ENCODE measurements at regions not wholly inside any gene's neighbourhood (a gene's known extent, or its start where the extent isn't known, plus 50 kb on each side); places are given as distances from the start of the nearest gene placed in this dataset.
"Not testable (repeated sequence)": the region's sequence is repeated elsewhere in the genome, so short reads cannot be mapped to it uniquely, and the experiment has no call there.

- peak; percentile 24 for DNase-seq (ENCODE audit: low read depth, low spot score)
These were observed 129.2 kb downstream of the TBX18 start for GRCh38 chr6:84635081-84635761.

GRCh38 chr6:84633771-84634170 is 130.6 kb downstream of the TBX18 start:
- DNase-seq (ENCODE audit: low read depth, low spot score), result no peak

DNA sequence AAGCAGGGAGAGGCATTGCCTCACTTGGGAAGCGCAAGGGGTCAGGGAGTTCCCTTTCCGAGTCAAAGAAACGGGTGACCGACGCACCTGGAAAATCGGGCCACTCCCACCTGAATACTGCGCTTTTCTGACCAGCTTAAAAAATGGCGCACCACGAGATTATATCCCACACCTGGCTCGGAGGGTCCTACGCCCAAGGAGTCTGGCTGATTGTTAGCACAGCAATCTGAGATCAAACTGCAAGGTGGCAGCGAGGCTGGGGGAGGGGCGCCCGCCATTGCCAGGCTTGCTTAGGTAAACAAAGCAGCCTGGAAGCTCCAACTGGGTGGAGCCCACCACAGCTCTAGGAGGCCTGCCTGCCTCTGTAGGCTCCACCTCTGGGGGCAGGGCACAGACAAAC is 137.9 kb downstream of the TBX18 start:
- peak; percentile 72 for DNase-seq (ENCODE audit: low read depth, low spot score)

DNA sequence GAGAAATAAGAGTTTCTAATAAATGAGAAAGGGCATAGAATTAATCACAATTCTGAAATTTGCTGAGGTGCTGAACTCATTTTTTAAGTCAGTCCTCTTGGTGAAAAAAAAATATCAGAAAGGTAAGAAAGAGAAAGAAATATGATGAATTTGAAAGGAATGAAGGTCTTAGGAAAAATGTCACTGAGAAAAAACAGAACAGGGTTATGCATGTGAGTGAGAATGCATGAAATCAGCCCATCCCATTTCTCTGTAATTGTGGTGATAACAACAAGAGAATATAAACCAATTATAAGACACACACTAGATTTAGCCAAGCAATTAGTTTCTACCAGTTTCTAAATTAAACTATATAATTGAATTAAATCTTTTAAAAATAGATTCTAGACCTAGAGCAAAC is 138.9 kb downstream of the TBX18 start:
- DNase-seq (ENCODE audit: low read depth, low spot score), result no peak

- DNase-seq (ENCODE audit: low read depth, low spot score), result no peak
These were observed 140.3 kb downstream of the TBX18 start for GRCh38 chr6:84623956-84624680.

DNA sequence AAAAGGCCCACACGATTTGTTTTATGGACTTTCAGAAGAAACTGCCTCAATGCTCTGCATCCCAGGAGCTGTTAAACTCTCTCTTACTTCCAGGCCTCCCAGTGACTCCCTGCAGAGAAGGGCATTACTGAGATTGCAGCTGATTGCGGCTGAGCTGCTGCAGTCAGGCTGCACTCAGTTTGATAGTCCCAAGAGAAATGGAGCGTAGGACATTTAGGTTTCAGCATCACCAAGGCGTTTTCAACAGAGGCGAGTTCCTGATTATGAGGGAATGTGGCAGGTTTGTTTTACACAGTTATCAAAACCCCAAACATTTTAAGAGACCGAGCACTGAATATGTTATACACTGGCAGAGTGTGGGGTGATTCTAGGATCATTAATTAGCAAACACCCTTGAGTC is 145.6 kb downstream of the TBX18 start:
- DNase-seq (ENCODE audit: low read depth, low spot score), result peak; percentile 36

GRCh38 chr6:84618046-84618752 is 146.2 kb downstream of the TBX18 start:
- no peak for DNase-seq (ENCODE audit: low read depth, low spot score)

DNA sequence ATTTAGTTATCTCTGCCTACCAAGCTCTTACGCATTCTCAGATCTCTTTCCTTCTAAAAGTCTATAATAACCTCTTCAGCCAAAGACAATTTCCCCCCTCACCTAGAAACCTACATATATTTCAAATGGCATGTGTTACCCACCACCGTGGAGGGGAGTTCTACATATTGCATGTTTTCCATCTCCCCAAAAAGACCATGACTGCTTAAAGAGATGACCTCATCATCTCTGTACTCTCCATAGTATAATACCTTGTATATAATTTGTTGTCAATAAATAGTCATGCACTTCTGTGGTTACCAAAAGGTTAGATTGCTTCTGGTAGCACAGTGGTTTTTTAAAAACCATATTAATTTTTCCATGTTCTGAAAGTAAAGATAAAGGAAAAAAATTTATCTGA is 148.4 kb downstream of the TBX18 start:
- no peak for DNase-seq (ENCODE audit: low read depth, low spot score)

- no peak for DNase-seq (ENCODE audit: low read depth, low spot score)
These were observed 149.1 kb downstream of the TBX18 start for GRCh38 chr6:84615113-84615850.

GRCh38 chr6:84606860-84607259 is 157.5 kb downstream of the TBX18 start:
- no peak for DNase-seq (ENCODE audit: low read depth, low spot score)

- no peak for DNase-seq (ENCODE audit: low read depth, low spot score)
These were observed 159.1 kb downstream of the TBX18 start for GRCh38 chr6:84605298-84605697.

DNA sequence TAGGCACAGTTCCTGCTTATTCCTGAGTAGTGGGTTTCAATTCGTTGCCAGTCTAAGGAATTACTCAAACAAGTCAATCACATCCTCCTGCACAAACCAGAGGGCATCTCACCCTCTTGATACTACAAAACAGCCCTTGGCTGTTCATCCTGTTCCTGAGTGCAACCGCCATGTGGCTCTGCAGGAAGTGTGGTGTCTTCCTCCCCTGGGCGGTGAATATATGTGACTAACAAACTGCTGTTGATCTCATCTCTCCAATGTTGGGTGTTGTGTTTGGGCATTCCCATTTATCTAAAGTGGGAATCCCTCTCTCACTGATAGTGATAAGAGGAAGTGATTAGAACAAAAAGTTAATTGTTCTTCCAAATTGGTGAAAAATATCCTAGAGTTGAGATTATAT is 163.0 kb downstream of the TBX18 start:
- DNase-seq (ENCODE audit: low read depth, low spot score), result no peak

GRCh38 chr6:84599991-84600390 is 164.4 kb downstream of the TBX18 start:
- no peak for DNase-seq (ENCODE audit: low read depth, low spot score)

- DNase-seq (ENCODE audit: low read depth, low spot score), result no peak
These were observed 167.0 kb downstream of the TBX18 start for GRCh38 chr6:84597238-84597875.

DNA sequence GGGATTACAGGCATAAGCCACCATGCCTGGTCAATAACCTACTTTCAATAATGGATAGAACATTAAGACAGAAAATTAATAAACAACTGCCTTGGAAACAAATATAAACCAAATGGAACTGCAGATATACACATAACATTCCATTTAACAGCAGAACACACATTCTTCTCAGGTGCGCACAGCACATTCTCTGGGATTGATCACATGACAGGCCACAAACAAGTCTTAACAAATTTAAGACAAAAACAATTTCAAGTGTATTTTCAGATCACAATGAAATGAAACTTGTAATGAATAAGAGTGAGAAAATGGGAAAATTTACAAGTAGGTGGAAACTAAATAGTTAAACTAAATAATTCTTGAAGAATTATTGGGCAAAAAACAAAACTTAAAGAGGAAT is 167.9 kb downstream of the TBX18 start:
- no peak for DNase-seq (ENCODE audit: low read depth, low spot score)

- no peak for DNase-seq (ENCODE audit: low read depth, low spot score)
These were observed 175.7 kb downstream of the TBX18 start for GRCh38 chr6:84588697-84589080.

GRCh38 chr6:84587994-84588696 is 176.3 kb downstream of the TBX18 start:
- not testable (repeated sequence) for DNase-seq (ENCODE audit: low read depth, low spot score)

GRCh38 chr6:84587202-84587940 is 177.0 kb downstream of the TBX18 start:
- DNase-seq (ENCODE audit: low read depth, low spot score), result not testable (repeated sequence)

DNA sequence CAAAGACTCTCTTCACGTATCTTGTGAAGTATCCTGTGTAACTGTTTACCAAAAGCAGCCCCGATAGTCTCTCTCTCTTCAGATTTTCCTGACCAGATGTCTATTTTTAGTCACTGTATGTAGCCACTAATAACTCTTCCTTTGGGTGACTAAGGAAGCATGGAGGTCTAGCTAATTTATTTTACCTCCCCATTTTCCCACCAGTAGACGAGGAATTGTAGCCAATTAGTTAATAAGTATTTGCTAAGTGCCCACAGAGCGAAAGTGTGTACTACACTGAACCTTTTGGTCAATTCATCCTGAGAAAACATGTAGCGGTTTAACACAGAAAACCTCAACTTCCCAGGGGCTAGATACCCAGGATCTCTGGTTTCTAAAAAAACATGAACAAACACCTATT is 180.6 kb downstream of the TBX18 start:
- DNase-seq (ENCODE audit: low read depth, low spot score), result no peak

GRCh38 chr6:84582997-84583396 is 181.4 kb downstream of the TBX18 start:
- DNase-seq (ENCODE audit: low read depth, low spot score), result no peak

Measured in ELF-1 (cell line).